ENCODE measurements at regions not wholly inside any gene's neighbourhood (a gene's known extent, or its start where the extent isn't known, plus 50 kb on each side); places are given as distances from the start of the nearest gene placed in this dataset.

- DNase-seq, result no peak
- Histone ChIP-seq H3K27me3 (replicated peaks) (no peaks in the 10 kb centered on the region), H3K4me3 (ENCODE audit: low read depth, low read length) (no peak overlapping the region), H3K36me3 (replicated peaks) (no peaks in the 10 kb centered on the region), H3K27ac (no peak overlapping the region)
- no peak for TF ChIP-seq CTCF (IDR thresholded peaks at IDR 0.05; ENCODE audit: low read depth, low read length, missing control alignments)
- in situ Hi-C loops (cut with HindIII; ENCODE audit: low pct_ligation_motif_present, low sequenced_read_pairs), result no loop called here
These were observed 646.5 kb upstream of the EPHA7 start for GRCh38 chr6:94065707-94066337.

- H3K36me3 ChIP-seq (replicated peaks), result no peaks in the 10 kb centered on the region
- no peak overlapping the region for H3K4me3 ChIP-seq (ENCODE audit: low read depth, low read length)
- in situ Hi-C loops (cut with HindIII; ENCODE audit: low pct_ligation_motif_present, low sequenced_read_pairs), result no loop called here
- no peaks in the 10 kb centered on the region for H3K27me3 ChIP-seq (replicated peaks)
- TF ChIP-seq CTCF (IDR thresholded peaks at IDR 0.05; ENCODE audit: low read depth, low read length, missing control alignments), result peak; percentile 62
- H3K27ac ChIP-seq, result no peak overlapping the region
- DNase-seq, result peak; percentile 48
These were observed 633.4 kb upstream of the EPHA7 start for GRCh38 chr6:94052749-94053148.

- Histone ChIP-seq H3K36me3 (replicated peaks) (no peaks in the 10 kb centered on the region), H3K27me3 (replicated peaks) (no peaks in the 10 kb centered on the region), H3K4me3 (ENCODE audit: low read depth, low read length) (no peak overlapping the region), H3K27ac (no peak overlapping the region)
- TF ChIP-seq CTCF (IDR thresholded peaks at IDR 0.05; ENCODE audit: low read depth, low read length, missing control alignments), result no peak
- no peak for DNase-seq
- in situ Hi-C loops (cut with HindIII; ENCODE audit: low pct_ligation_motif_present, low sequenced_read_pairs), result no loop called here
These were observed 631.2 kb upstream of the EPHA7 start for GRCh38 chr6:94050515-94050914.

DNA sequence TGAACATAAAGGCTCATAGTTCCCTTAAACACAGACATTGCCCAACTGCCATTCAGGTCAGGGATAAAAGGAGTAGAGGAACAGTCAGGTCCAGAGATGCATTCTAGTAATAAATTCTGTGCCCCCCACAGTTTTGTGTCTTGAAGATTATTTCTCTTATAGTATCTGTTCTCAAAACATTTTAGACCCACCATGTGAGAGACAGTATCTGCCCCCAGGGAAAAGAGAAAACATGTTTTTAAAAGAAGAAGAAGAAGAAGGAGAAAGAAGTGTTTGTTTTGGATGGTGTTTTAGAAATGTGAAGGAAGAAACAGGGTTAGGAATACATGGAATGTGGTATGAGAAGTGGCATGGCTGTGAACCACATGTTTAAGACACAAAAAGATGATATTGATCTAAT lies 629.6 kb upstream of the EPHA7 start:
- H3K27ac ChIP-seq, result no peak overlapping the region
- H3K36me3 ChIP-seq (replicated peaks), result no peaks in the 10 kb centered on the region
- H3K4me3 ChIP-seq (ENCODE audit: low read depth, low read length), result no peak overlapping the region
- no peak for TF ChIP-seq CTCF (IDR thresholded peaks at IDR 0.05; ENCODE audit: low read depth, low read length, missing control alignments)
- in situ Hi-C loops (cut with HindIII; ENCODE audit: low pct_ligation_motif_present, low sequenced_read_pairs), result no loop called here
- H3K27me3 ChIP-seq (replicated peaks), result no peaks in the 10 kb centered on the region
- DNase-seq, result no peak

DNA sequence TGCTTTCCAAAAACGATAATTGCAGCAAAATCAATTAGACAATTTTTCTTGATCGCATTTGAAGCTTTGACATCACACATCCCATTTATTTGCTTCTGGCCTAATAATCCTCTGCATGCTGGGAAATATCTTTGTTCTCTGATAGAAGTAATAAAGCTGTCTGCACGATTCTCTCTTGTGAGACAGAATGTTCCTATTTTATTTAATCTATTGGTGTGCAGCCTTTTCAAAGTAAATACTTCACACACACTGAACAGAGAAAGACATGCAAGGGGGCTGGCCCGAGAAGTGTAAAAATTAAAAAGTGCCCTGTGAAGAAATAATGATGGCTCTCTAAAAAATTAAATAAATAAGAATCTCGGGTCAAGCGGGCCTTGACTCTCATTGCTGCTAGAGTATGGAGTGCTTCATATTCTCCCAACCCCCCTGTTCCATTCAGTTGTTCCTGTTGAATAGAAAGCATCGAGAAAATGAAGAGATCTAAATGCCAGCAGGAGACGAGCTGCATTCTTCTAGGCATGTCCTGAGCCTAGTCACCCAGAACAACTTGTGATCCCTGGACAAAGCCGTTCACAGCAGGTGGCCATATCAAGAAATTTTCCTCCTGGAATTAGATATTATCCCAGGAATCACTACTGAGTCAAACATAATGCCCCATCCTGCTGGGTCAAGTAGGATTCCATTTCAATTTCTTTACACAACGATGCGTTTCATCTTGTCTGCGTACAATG lies 625.9 kb upstream of the EPHA7 start:
- no peak overlapping the region for H3K4me3 ChIP-seq (ENCODE audit: low read depth, low read length)
- H3K27ac ChIP-seq, result no peak overlapping the region
- no peaks in the 10 kb centered on the region for H3K36me3 ChIP-seq (replicated peaks)
- no peaks in the 10 kb centered on the region for H3K27me3 ChIP-seq (replicated peaks)
- in situ Hi-C loops (cut with HindIII; ENCODE audit: low pct_ligation_motif_present, low sequenced_read_pairs), result no loop called here
- TF ChIP-seq CTCF (IDR thresholded peaks at IDR 0.05; ENCODE audit: low read depth, low read length, missing control alignments), result no peak
- DNase-seq, result no peak

Data from brain microvascular endothelial cell (primary cell).